ENCODE measurements at regions not wholly inside any gene's neighbourhood (a gene's known extent, or its start where the extent isn't known, plus 50 kb on each side); places are given as distances from the start of the nearest gene placed in this dataset.
"Not testable (repeated sequence)": the region's sequence is repeated elsewhere in the genome, so short reads cannot be mapped to it uniquely, and the experiment has no call there.

DNA sequence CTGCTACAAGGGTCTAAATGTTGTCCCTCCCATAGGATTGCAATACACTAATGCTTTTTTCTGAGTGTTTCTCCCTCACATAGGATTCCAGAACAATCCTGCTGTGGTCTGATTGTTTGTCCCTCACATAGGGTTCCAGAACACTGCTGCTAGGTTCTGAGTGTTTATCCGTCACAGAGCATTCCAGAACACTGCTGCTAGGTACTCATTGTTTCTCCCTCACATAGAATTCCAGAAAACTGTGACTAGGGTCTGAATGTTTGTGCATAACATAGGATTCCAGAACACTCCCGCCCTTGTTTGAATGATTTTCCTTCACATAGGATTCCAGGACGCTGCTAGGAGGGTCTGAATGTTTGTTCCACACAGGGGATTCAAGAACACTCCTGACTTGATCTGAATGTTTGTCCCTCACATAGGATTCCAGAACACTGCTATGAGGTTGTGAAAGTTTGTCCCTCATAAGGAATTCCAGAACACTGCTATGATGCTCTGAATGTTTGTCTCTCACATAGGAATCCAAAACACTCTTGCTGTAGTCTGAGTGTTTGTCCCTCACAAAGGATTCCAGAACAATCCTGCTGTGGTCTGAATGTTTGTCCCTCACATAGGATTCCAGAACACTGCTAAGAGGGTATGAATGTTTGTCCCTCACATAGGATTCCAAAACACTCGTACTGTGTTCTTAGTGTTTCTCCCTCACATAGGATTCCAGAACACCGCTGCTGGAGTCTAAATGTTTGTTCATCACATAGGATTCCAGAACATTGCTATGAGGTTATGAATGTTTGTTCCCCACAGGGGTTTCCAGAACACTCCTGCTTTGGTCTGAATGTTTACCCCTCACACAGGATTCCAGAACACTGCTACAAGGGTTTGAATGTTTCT is 213.5 kb downstream of the FOXD4L6 start:
- no peaks in the 10 kb centered on the region for H3K36me3 ChIP-seq (ENCODE audit: control insufficient read depth in 2 of 3, insufficient read depth in 3 of 3, low read length in 3 of 3)
- no peak for DNase-seq
- no peak overlapping the region for H3K4me3 ChIP-seq (ENCODE audit: low read length in 3 of 3)
- FAIRE-seq = no peak
- no peak overlapping the region for H3K9ac ChIP-seq (ENCODE audit: low read length in 3 of 3)
- intact Hi-C loops (cut with DNase I) = no loop called here
- TF ChIP-seq, protein P1, sequence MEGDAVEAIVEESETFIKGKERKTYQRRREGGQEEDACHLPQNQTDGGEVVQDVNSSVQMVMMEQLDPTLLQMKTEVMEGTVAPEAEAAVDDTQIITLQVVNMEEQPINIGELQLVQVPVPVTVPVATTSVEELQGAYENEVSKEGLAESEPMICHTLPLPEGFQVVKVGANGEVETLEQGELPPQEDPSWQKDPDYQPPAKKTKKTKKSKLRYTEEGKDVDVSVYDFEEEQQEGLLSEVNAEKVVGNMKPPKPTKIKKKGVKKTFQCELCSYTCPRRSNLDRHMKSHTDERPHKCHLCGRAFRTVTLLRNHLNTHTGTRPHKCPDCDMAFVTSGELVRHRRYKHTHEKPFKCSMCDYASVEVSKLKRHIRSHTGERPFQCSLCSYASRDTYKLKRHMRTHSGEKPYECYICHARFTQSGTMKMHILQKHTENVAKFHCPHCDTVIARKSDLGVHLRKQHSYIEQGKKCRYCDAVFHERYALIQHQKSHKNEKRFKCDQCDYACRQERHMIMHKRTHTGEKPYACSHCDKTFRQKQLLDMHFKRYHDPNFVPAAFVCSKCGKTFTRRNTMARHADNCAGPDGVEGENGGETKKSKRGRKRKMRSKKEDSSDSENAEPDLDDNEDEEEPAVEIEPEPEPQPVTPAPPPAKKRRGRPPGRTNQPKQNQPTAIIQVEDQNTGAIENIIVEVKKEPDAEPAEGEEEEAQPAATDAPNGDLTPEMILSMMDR (IDR thresholded peaks at IDR 0.05; ENCODE audit: borderline replicate concordance, extremely low read depth, insufficient read depth) = no peak
- H3K27me3 ChIP-seq (ENCODE audit: control insufficient read depth, insufficient read depth, low read length) = no peaks in the 10 kb centered on the region
- H3K9me3 ChIP-seq (ENCODE audit: control insufficient read depth in 2 of 3, insufficient read depth in 1 of 3, low read length in 3 of 3) = peaks cover 32 to 68% (median 43%) of the 10 kb centered on the region in 3 donors
- H3K27ac ChIP-seq (ENCODE audit: low read depth in 2 of 2, low read length in 2 of 2) = no peak overlapping the region
- no peaks in the 10 kb centered on the region for H3K4me1 ChIP-seq (ENCODE audit: control insufficient read depth in 2 of 3, insufficient read depth in 2 of 3, low read depth in 1 of 3, low read length in 3 of 3)

DNA sequence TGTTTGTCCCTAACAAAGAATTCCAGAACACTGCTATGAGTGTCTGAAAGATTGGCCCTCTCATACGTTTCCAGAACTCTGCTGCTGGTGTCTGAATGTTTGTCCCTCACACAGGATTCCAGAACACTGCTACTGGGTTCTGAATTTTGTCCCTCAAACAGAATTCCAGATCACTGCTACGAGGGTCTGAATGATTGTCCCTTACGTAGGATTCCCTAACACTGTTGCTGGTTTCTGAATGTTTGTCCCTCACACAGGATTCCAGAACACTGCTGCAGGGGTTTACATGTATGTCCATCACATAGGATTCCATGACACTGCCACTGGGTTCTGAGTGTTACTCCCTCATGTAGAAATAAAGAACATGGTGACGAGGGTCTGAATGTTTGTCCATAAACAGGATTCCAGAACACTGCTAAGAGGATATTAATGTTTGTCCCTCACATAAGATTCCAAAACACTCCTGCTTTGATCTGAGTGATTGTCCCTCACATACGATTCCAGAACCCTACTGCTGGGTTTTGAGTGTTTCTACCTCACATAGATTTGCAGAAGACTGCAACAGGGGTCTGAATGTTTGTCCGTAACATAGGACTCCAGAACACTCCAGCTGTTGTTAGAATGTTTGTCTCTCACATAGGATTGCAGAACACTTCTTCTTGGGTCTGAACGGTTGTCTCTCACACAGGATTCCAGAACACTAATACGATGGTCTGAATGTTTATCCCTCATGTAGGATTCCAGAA is 214.4 kb downstream of the FOXD4L6 start:
- Histone ChIP-seq H3K9me3 (ENCODE audit: control insufficient read depth in 2 of 3, insufficient read depth in 1 of 3, low read length in 3 of 3) (peaks cover 38 to 77% (median 49%) of the 10 kb centered on the region in 3 donors), H3K9ac (ENCODE audit: low read length in 3 of 3) (no peak overlapping the region), H3K4me1 (ENCODE audit: control insufficient read depth in 2 of 3, insufficient read depth in 2 of 3, low read depth in 1 of 3, low read length in 3 of 3) (no peaks in the 10 kb centered on the region), H3K27ac (ENCODE audit: low read depth in 2 of 2, low read length in 2 of 2) (no peak overlapping the region), H3K36me3 (ENCODE audit: control insufficient read depth in 2 of 3, insufficient read depth in 3 of 3, low read length in 3 of 3) (no peaks in the 10 kb centered on the region), H3K27me3 (ENCODE audit: control insufficient read depth, insufficient read depth, low read length) (no peaks in the 10 kb centered on the region), H3K4me3 (ENCODE audit: low read length in 3 of 3) (no peak overlapping the region)
- DNase-seq (no peak), FAIRE-seq (no peak)
- intact Hi-C loops (cut with DNase I) = no loop called here
- TF ChIP-seq, protein P1 (IDR thresholded peaks at IDR 0.05; ENCODE audit: borderline replicate concordance, extremely low read depth, insufficient read depth) = no peak

DNA sequence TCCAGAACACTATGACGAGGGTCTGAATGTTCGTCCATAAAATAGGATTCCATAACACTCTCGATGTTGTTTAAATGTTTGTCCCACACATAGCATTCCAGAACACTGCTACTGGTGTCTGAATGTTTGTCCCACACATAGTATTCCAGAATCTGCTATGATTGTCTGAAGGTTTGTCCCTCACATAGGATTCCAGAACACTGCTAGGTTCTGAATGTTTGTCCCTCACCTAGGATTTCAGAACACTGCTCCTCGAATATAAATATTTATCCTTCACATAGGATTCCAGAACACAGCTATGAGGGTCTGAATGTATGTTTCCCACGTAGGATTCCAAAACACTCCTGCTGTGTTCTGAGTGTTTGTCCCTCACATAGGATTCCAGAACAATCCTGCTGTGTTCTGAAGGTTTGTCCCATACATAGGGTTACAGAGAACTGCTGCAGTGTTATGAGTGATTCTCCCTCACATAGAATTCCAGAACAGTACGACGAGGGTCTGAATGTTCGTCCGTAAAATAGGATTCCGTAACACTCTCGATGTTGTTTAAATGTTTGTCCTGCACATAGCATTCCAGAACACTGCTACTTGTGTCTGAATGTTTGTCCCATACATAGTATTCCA is 215.3 kb downstream of the FOXD4L6 start:
- DNase-seq = no peak
- Histone ChIP-seq H3K27ac (ENCODE audit: low read depth in 2 of 2, low read length in 2 of 2) (no peak overlapping the region), H3K4me3 (ENCODE audit: low read length in 3 of 3) (peak overlapping the region in 1 of 3 donors; percentile 2), H3K27me3 (ENCODE audit: control insufficient read depth, insufficient read depth, low read length) (no peaks in the 10 kb centered on the region), H3K9ac (ENCODE audit: low read length in 3 of 3) (no peak overlapping the region), H3K9me3 (ENCODE audit: control insufficient read depth in 2 of 3, insufficient read depth in 1 of 3, low read length in 3 of 3) (peaks cover 42 to 86% (median 58%) of the 10 kb centered on the region in 3 donors), H3K36me3 (ENCODE audit: control insufficient read depth in 2 of 3, insufficient read depth in 3 of 3, low read length in 3 of 3) (no peaks in the 10 kb centered on the region), H3K4me1 (ENCODE audit: control insufficient read depth in 2 of 3, insufficient read depth in 2 of 3, low read depth in 1 of 3, low read length in 3 of 3) (no peaks in the 10 kb centered on the region)
- no peak for FAIRE-seq
- TF ChIP-seq, protein P1 (IDR thresholded peaks at IDR 0.05; ENCODE audit: borderline replicate concordance, extremely low read depth, insufficient read depth) = no peak
- intact Hi-C loops (cut with DNase I) = no loop called here

DNA sequence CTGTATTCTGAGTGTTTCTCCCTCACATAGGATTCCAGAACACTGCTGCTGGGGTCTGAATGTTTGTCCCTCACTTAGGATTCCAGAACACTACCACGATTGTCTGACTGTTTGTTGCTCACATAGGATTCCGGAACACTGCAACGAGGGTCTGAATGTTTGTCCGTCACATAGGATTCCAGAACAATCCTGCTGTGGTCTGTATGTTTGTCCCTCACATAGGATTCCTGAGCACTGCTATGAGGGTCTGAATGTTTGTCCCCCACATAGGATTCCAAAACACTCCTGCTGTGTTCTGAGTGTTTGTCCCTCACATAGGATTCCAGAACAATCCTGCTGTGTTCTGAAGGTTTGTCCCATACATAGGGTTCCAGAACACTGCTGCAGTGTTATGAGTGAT is 215.8 kb downstream of the FOXD4L6 start:
- H3K36me3 ChIP-seq (ENCODE audit: control insufficient read depth in 2 of 3, insufficient read depth in 3 of 3, low read length in 3 of 3); H3K9ac ChIP-seq (ENCODE audit: low read length in 3 of 3); H3K4me3 ChIP-seq (ENCODE audit: low read length in 3 of 3); intact Hi-C loops (cut with DNase I); H3K27ac ChIP-seq (ENCODE audit: low read depth in 2 of 2, low read length in 2 of 2); DNase-seq; H3K27me3 ChIP-seq (ENCODE audit: control insufficient read depth, insufficient read depth, low read length); FAIRE-seq; H3K4me1 ChIP-seq (ENCODE audit: control insufficient read depth in 2 of 3, insufficient read depth in 2 of 3, low read depth in 1 of 3, low read length in 3 of 3): not testable (repeated sequence)
- H3K9me3 ChIP-seq (ENCODE audit: control insufficient read depth in 2 of 3, insufficient read depth in 1 of 3, low read length in 3 of 3) = peaks cover 45 to 92% (median 63%) of the 10 kb centered on the region in 3 donors

All from kidney (tissue), 13 donors.